MCF 10A (cell line): ENCODE measurements at regions not wholly inside any gene's neighbourhood (a gene's known extent, or its start where the extent isn't known, plus 50 kb on each side); places are given as distances from the start of the nearest gene placed in this dataset.
"Not testable (repeated sequence)": the region's sequence is repeated elsewhere in the genome, so short reads cannot be mapped to it uniquely, and the experiment has no call there.

Experiments
- BruUV-seq: library from RNA; stranded (reverse); fragments of 400-500 nt; replicated peaks from 2 replicates; lab custom pipeline; 2021; lab: Mats Ljungman, UMichigan
- CTCF ChIA-PET: fragments of 300-600 bp; sonication (Branson Sonifier 250); formaldehyde crosslinking; extraction: SDS; loops from one replicate; lab custom pipeline; 2021; ENCODE audit warnings: antibody characterized with exemption, inconsistent platforms; lab: Yijun Ruan, JAX
- POLR2A ChIA-PET: fragments of 300-600, 350-650 bp; sonication (Branson Sonifier 250); formaldehyde crosslinking; extraction: SDS; loops from one replicate; lab custom pipeline; 2020; ENCODE audit warnings: antibody characterized with exemption, inconsistent platforms; lab: Yijun Ruan, JAX
- DNase-seq: peaks from one replicate; pipeline ENCODE4 v3.0.0-alpha.2; 2018; ENCODE audit not compliant: unreplicated experiment
- H3K27ac Mint-ChIP-seq: one replicate; pipeline ENCODE4 v1.8.0; 2022; ENCODE audit warnings: mild to moderate bottlenecking, low read depth, mixed read lengths; ENCODE audit not compliant: unreplicated experiment
- H3K27me3 Mint-ChIP-seq: one replicate; pipeline ENCODE4 v1.8.0; 2022; ENCODE audit warnings: mixed read lengths; ENCODE audit not compliant: insufficient read depth, unreplicated experiment
- H3K36me3 Mint-ChIP-seq: one replicate; pipeline ENCODE4 v1.8.0; 2022; ENCODE audit warnings: mild to moderate bottlenecking, moderate library complexity, mixed read lengths; ENCODE audit not compliant: insufficient read depth, unreplicated experiment
- H3K4me1 Mint-ChIP-seq: one replicate; pipeline ENCODE4 v1.8.0; 2022; ENCODE audit warnings: mixed read lengths; ENCODE audit not compliant: insufficient read depth, unreplicated experiment
- H3K4me3 Mint-ChIP-seq: one replicate; pipeline ENCODE4 v1.8.0; 2022; ENCODE audit warnings: mild to moderate bottlenecking, moderate library complexity, mixed read lengths; ENCODE audit not compliant: unreplicated experiment
- H3K9me3 Mint-ChIP-seq: one replicate; pipeline ENCODE4 v1.8.0; 2022; ENCODE audit warnings: mixed read lengths; ENCODE audit not compliant: unreplicated experiment
- intact Hi-C: fragments of 100-400 bp; cut with micrococcal nuclease; formaldehyde crosslinking; loops from 2 replicates; pipeline ENCODE4 v1.14.1; 2022
- TF ChIP-seq, protein P1 (sequence below): fragments of 200-600 bp; IDR thresholded peaks from one replicate; pipeline ENCODE4 v1.8.0; 2022; ENCODE audit warnings: antibody characterized with exemption, mild to moderate bottlenecking; ENCODE audit not compliant: unreplicated experiment

DNA sequence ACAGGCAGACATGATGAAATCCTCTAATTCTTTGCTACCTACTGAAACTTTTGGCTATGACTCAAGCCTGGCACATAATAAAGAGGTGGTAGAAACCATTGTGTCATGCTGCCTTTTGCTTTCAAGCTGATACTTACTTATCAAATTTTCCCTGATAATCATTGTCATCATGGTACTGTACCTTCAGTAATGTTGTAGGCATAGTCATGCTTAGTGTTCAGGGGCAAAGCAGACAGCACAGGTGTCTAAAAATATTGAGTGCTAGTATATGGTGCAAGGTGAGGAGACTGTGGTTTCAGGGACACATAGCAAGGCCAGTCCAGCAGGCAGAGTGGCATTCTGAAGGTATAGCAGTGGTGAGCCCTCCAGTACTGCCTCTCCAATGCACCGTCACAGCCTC is 226.9 kb upstream of the DEPDC1 start:
- intact Hi-C loops, result no loop called here
- H3K27me3 Mint-ChIP-seq, result peaks cover 12% of the 10 kb centered on the region
- no TSS peak for BruUV-seq
- no peaks in the 10 kb centered on the region for H3K36me3 Mint-ChIP-seq
- peak; percentile 55 for DNase-seq
- TF ChIP-seq, protein P1, sequence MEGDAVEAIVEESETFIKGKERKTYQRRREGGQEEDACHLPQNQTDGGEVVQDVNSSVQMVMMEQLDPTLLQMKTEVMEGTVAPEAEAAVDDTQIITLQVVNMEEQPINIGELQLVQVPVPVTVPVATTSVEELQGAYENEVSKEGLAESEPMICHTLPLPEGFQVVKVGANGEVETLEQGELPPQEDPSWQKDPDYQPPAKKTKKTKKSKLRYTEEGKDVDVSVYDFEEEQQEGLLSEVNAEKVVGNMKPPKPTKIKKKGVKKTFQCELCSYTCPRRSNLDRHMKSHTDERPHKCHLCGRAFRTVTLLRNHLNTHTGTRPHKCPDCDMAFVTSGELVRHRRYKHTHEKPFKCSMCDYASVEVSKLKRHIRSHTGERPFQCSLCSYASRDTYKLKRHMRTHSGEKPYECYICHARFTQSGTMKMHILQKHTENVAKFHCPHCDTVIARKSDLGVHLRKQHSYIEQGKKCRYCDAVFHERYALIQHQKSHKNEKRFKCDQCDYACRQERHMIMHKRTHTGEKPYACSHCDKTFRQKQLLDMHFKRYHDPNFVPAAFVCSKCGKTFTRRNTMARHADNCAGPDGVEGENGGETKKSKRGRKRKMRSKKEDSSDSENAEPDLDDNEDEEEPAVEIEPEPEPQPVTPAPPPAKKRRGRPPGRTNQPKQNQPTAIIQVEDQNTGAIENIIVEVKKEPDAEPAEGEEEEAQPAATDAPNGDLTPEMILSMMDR, result no peak
- no peaks in the 10 kb centered on the region for H3K4me1 Mint-ChIP-seq
- CTCF ChIA-PET, result interaction anchor here (0.6 kb wide), 1 partner anchor 251 kb away, joined by 4 read pairs; no protein-coding TSS in a partner anchor
- POLR2A ChIA-PET, result no interaction called here
- H3K4me3 Mint-ChIP-seq, result no peak overlapping the region
- no peaks in the 10 kb centered on the region for H3K9me3 Mint-ChIP-seq
- H3K27ac Mint-ChIP-seq, result no peak overlapping the region

DNA sequence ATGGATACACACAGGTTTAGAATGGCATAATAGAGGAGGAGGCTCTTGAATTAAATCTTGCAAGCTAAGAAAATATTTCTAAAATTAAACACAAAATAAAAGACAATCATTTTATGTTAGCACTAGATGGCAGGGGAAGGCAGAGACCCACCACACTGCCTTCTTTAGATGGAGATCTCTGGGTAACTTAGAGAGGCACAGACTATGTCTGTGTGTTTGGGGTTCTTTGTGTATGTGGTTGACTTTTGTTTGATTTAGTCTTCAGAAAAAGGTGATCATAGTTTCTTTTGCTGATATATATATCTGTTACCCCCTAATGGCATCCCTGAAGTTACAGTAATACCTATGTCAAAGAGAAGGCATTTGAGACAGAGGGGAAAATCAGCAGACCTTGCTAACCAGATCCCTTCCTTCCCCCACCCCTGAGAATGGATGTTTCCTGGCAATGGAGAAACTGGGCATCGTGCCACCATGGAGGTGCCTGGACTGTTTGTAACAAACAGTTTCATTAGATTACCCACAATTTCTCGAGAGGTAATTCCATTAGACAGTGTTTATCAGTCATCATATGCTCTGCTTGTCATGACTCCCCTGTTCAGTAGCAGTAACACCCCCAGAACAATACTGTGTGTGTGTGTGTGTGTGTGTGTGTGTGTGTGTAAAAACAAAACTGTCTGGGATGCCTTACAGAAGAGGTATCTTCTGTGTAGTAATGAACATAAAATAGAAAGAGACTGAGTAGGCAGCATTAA is 228.3 kb upstream of the DEPDC1 start:
- peaks cover 12% of the 10 kb centered on the region for H3K27me3 Mint-ChIP-seq
- no peak overlapping the region for H3K27ac Mint-ChIP-seq
- H3K4me1 Mint-ChIP-seq, result no peaks in the 10 kb centered on the region
- H3K36me3 Mint-ChIP-seq, result no peaks in the 10 kb centered on the region
- no peak overlapping the region for H3K4me3 Mint-ChIP-seq
- peak; percentile 72 for DNase-seq
- CTCF ChIA-PET, result no interaction called here
- H3K9me3 Mint-ChIP-seq, result no peaks in the 10 kb centered on the region
- POLR2A ChIA-PET, result no interaction called here
- no TSS peak for BruUV-seq
- TF ChIP-seq, protein P1, result no peak
- intact Hi-C loops, result no loop called here

DNA sequence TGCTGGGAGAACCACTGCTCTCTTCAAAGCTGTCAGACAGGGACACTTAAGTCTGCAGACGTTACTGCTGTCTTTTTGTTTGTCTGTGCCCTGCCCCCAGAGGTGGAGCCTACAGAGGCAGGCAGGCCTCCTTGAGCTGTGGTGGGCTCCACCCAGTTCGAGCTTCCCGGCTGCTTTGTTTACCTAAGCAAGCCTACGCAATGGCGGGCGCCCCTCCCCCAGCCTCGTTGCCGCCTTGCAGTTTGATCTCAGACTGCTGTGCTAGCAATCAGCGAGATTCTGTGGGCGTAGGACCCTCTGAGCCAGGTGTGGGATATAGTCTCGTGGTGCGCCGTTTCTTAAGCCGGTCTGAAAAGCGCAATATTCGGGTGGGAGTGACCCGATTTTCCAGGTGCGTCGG is 242.6 kb upstream of the DEPDC1 start:
- CTCF ChIA-PET, H3K4me1 Mint-ChIP-seq, DNase-seq, H3K9me3 Mint-ChIP-seq, BruUV-seq, H3K27ac Mint-ChIP-seq, H3K4me3 Mint-ChIP-seq, H3K36me3 Mint-ChIP-seq, POLR2A ChIA-PET, intact Hi-C loops, H3K27me3 Mint-ChIP-seq: not testable (repeated sequence)

DNA sequence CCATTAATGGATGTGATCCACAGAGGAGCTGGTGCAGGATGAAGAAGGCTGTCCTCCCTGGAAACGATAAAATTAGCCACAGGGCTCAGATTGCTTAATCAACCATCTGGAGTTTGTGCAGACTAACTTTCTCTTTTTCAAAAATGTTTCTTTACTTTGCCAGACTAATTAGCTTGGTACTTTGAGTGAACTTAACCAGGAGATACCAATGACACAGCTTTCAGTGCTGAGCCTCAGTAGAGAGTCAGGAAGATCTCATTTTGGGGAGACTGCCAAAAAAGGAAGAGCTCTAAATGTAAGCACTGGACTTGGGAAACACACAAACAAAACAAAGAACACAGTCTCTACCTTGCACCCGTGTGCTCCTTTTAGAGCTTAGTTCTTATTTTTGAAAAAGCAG is 248.1 kb upstream of the DEPDC1 start:
- peaks cover 6% of the 10 kb centered on the region for H3K27me3 Mint-ChIP-seq
- no peak for DNase-seq
- H3K27ac Mint-ChIP-seq, result no peak overlapping the region
- no peaks in the 10 kb centered on the region for H3K36me3 Mint-ChIP-seq
- peaks cover 8% of the 10 kb centered on the region for H3K9me3 Mint-ChIP-seq
- ChIA-PET POLR2A (interaction anchor here (0.6 kb wide), 1 partner anchor 1294 kb away, joined by 3 read pairs; no protein-coding TSS in a partner anchor), CTCF (no interaction called here)
- no TSS peak for BruUV-seq
- TF ChIP-seq, protein P1, result no peak
- H3K4me3 Mint-ChIP-seq, result no peak overlapping the region
- intact Hi-C loops, result no loop called here
- H3K4me1 Mint-ChIP-seq, result no peaks in the 10 kb centered on the region
